22Rv1 (cell line): ENCODE measurements at regions not wholly inside any gene's neighbourhood (a gene's known extent, or its start where the extent isn't known, plus 50 kb on each side); places are given as distances from the start of the nearest gene placed in this dataset.

Source experiments
- ZFX ChIP-seq: fragments of 450-650 bp; IDR thresholded peaks from 2 replicates; pipeline ENCODE4 v1.6.1; 2017; ENCODE audit warnings: antibody characterized with exemption, borderline replicate concordance
- TF ChIP-seq, protein P1 (sequence below): fragments of 450-650 bp; IDR thresholded peaks from 2 replicates; pipeline ENCODE4 v1.5.1; 2017; ENCODE audit warnings: mild to moderate bottlenecking

DNA sequence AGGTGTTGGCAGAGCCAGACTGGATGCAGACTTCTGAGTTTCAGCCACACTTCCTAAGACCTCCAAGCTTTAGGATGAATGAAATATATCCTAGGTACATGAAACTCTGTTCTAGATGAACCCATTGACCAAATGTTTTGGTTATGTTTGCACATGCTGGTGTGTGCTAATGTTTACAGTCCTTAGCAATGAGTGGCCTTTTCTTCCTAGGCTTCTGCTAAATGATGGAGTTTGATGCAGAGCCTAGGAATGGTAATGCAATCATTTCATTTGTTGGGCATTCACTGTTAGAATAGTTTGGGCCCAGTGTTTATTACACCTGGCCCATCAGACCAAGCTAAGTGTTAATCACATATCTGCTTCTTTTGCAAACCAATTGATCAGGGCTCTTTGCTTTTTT lies 464.7 kb downstream of the MEIS1 start:
- TF ChIP-seq, protein P1, sequence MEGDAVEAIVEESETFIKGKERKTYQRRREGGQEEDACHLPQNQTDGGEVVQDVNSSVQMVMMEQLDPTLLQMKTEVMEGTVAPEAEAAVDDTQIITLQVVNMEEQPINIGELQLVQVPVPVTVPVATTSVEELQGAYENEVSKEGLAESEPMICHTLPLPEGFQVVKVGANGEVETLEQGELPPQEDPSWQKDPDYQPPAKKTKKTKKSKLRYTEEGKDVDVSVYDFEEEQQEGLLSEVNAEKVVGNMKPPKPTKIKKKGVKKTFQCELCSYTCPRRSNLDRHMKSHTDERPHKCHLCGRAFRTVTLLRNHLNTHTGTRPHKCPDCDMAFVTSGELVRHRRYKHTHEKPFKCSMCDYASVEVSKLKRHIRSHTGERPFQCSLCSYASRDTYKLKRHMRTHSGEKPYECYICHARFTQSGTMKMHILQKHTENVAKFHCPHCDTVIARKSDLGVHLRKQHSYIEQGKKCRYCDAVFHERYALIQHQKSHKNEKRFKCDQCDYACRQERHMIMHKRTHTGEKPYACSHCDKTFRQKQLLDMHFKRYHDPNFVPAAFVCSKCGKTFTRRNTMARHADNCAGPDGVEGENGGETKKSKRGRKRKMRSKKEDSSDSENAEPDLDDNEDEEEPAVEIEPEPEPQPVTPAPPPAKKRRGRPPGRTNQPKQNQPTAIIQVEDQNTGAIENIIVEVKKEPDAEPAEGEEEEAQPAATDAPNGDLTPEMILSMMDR = no peak
- TF ChIP-seq ZFX = no peak
